HG02885 (cell line): ENCODE measurements at regions not wholly inside any gene's neighbourhood (a gene's known extent, or its start where the extent isn't known, plus 50 kb on each side); places are given as distances from the start of the nearest gene placed in this dataset.
"Not testable (repeated sequence)": the region's sequence is repeated elsewhere in the genome, so short reads cannot be mapped to it uniquely, and the experiment has no call there.

Source experiments
- ATAC-seq: cut with Tn5 transposase; IDR thresholded peaks from one replicate; pipeline ENCODE4 v1.9.1; 2021; ENCODE audit warnings: mild to moderate bottlenecking; ENCODE audit not compliant: unreplicated experiment, poor library complexity

DNA sequence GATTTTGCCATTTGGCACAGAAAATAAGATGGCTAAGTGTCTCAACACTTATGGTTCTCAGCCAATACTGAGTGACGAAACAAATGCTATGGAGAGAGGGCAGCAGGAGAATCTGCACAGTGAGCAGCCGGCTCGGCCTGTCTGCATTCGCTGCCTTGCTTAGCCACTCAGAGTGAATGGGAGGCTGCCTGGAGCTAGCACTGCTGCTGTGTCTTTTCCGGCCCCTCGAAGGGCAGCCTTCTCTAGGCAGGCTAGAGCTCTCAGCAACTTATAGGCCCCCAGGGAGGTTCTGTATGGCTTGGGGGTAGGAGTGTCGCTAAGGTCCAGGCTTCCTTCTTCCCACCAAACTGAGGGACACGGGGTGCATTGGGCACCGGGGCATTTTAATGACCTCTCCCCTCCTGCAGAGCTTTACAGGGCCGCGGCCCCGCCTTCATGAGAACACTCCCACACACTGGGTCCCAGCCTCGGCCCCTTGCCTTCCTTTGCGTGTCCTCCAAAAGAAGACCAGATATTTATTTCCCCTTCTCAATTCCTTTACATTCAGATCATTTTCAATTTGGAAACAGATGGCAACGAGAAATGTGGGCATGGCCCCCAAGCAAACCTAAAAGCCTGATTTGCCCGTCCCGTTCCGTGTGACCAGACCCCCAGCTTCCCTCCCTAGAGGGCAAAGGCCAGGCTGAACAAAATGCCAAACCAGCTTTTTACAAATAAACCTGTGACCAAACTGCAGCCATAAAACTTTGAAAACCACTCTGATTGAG, 670.9 kb downstream of the TOX3 start:
- ATAC-seq, result no peak

DNA sequence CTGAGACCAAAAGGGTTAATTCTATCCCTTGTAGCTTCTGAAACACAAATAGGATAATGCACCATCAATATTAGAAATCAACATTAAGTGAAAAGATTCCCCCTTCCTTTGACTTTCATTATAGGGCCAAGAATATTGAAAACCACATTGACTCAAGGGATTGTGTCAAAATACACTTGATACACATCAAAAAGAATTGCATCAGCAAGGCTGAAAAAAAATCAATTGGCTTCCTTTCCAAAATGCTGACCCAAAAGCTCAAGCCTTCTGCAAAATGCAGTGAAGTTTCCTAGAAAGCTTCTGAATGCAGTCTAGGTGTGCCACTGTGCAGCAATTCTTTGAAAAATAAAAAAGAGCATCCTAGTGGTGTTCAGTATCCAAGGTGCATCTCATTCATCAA, 674.4 kb downstream of the TOX3 start:
- ATAC-seq, result no peak

DNA sequence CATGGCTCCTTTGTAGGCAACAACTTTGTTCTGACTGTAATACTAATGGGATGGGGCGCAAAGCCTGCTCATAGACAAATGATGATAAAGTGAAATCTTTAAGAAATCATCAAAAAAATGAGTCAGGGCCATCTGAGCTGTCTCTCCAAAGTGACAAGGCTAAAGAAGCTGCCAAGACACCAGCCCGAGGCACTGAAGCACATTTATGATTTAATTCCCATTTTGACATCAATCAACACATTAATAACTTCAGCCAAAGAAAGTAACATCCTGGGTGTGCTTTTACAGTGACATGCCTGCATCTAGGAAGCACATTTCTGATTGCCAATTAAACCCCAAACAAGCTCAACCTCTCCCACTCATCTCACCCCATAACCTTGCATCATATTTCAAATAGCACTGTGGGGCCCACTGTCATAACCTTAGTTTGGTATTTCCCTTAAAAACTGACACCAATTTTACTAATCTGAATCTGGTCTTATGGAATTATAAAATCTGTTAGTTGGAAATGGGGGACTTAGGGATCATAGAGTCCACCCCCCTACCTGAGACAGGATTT, 676.6 kb downstream of the TOX3 start:
- no peak for ATAC-seq

DNA sequence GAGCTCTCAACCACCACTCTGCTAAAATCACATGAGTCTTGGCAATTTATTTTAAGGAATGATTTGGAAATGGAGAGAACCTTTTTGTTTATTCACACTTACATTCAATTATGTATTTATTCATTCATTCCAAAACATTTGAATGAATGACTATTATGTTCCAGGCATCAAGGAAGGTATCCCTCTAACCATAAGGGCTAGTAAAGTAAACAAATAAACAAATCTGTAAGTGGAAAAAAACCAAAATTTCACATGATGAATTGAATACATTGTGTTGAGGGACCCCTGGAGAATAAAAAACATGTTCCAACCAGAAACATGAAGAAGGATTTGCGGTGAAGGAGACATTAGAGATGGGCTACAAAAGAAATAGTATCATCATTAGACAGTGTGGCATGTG, 677.8 kb downstream of the TOX3 start:
- no peak for ATAC-seq

DNA sequence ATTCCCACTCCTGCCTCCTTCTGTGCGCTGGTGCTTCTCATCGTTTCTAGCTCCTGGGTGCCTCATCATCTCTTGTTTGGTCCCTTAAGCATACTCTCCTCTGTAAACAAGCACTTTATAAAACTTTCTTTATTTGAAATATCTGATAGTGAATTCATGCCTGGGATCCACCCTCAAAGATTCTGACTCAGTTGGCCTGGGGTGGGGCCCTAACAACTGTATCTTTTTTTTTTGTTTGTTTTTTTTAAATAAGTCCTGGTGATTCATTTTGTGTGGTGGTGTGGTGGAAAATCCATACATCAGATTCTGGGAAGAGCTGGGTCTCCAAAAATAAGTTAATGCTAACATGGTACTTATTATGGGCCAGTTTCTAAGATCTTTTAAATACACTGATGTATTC, 678.3 kb downstream of the TOX3 start:
- ATAC-seq, result no peak

DNA sequence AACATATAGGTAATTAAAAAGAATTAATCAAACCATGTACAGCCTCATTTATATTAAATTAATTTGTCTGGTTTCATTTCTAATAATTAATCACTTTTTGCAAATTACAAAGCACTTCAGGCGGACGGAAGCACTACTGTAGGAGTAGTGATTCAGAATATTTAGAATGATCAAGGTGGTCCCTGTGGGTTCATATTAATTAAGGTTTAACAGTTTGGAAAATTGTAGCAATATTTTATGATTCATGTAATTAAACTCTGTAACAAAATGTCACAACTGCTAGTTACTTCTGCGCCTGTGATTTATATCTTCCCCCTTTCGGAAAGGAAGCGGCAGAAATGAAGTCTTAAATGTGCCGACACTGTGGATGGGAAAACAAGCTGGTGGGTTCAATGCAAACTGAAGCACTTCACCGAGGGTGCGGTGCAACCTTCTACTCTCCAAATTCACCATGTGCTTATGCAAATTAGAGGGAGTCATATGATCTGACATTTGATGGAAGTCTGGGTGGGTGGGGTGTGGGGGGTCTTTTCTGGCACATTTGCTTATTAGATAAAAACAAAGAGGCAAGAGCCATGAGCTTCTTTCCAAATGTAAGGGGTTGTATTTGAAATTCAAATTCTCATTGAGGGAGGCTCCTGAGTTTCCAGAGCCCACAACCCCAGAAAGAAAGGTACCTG, 679.4 kb downstream of the TOX3 start:
- ATAC-seq, result no peak

GRCh38 chr16:51864575-51864974, 682.4 kb downstream of the TOX3 start:
- no peak for ATAC-seq

DNA sequence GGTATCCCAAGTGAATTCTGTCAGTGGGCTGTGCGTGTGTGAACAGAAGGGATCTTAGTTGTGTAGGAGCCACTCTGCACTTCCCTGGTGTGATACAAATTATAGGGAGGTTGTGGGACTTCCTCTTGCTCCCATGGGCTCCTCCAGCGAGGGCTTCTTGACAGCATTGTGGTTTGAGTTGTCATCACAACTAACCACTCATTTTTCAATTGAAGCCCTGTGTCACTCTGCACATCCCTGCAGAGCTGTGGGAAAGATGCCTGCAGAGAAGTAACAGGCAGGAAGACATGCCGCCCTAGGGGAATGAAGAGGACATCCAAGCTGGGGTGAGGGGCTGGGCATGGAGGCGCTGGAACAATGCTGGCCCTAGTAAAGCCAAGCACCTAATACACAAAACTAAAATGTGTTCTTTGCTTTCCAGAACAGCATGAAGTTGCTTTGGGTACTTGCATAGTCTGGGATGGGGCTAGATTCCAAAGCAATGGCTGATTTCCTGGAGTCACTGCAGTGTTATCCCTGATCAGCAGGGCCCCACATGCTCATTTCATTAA, 692.5 kb downstream of the TOX3 start:
- no peak for ATAC-seq

DNA sequence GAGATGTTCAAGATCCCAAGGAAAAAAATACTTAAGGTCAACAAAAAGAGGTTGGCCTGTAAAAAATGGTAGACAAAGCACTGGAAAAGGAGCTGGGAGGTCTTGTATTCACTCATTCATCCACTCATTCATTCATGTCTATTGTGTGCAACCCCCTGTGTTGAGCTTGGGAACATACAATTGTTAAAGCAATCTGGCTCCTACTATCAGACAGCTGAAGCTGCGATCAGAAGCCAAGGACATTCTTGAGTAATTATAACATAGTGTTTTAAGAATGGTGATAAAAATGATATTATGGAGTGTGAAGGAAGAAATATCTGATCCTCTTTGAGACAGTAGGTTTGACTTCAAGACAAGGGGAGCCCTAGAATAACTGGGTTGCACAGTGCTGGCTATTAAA, 693.4 kb downstream of the TOX3 start:
- no peak for ATAC-seq

- no peak for ATAC-seq
Observed at GRCh38 chr16:51852892-51853291, 694.1 kb downstream of the TOX3 start.

DNA sequence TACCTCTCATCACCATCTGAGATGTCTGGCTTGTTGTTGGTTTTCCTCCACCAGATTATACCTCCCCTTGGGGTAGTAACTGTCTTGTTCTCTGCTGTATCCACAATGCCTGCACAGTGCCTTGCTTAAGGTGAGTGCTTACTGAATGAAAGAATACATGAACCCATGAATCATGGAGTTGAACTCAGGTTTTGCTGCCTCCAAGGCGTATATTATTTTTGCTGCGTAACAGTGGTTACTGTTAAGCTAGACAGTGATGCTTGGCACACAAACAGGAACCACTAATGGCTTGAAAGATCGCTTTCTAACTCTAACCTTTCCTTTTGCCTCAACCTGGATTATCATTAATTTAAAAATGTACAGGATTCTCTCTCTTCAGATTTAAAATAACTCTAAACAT, 695.8 kb downstream of the TOX3 start:
- no peak for ATAC-seq

DNA sequence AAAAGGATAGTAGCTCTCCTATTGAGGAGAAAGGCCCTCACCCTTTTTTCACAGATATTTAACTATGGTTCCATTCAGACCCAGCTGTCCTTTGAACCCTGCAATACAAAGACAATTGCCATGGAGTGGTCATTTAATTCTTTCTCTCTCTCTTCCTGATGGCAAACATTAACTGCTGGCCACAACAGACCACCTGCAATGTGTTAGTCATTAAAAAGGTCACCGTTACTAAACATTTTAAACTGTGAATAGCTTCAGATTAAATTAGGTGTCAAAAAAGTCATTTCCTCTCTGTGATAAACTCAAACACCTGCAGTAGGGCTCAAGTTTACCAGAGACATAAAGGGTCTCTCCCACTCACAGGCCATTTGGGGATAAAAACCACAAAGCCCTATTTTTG, 697.2 kb downstream of the TOX3 start:
- ATAC-seq, result no peak

DNA sequence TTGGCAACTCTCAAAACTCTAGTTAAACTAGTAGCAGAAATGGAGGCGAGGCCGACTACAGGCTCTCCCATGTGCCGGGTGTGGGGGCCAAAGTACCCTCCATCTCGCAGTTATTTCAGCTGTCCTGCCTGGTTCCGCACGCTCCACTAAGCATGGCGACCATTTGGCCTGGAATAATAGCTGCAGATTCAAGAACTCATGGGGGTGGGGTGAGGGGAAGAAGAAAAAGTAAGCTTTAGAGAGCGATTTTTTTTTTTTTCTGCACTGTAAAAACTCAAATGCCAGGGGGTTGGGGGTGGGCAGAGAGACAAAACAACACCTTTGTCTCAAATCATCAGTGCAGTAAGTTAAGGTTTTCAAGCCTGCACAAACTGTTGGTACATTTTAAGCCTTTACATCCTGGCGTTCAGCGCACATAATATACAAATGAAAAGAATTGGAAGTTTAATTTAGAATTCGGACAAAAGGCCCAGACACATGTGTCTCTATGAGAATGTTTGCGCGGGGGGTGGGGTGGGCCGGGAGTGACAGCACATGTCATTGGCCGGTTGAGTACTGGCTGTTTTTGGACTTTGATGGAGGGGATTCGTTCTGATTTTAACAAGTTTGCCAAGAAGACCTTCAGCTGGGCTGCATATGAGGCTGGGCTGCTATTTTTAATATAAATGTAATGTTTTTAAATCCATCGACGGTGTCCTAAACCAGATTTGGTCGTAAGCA, 694.7 kb upstream of the SALL1 start:
- ATAC-seq, result no peak

DNA sequence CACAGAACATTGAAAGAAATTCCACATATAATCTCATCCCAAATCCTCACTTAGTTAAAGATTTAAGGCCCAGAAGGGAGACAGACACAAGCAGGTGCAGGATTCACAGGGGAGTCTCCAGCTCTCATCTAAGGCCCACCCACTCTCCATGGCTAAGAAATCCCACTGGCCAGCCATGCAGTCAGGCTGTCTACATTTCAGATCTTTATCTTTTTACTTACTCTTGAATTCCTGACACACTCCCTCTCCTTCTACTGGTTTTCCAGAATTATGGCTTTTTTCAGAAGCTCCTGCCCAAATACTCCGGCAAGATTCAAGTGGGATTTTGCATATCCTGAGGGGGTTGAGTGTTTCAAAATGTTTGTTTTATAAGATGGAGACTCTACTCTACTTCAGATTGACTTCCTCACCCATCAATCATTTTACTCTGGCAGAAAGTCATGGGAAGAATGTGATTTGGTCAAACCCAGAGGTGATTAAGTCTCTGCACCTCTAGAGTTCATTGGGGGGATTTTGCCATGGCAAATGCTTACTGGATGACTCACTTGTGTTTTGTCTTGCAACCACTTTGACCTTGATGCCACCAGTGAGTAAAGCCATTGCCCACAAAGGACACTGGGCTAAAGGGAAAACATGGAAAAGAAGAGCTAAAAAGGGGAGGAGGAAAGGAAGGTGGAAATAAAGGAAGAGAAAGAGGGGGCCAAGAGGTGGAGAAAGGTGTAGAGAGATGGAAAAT, 688.8 kb upstream of the SALL1 start:
- ATAC-seq, result no peak

- ATAC-seq, result no peak
Observed at GRCh38 chr16:51834794-51835193, 683.7 kb upstream of the SALL1 start.

- ATAC-seq, result no peak
Observed at GRCh38 chr16:51834133-51834532, 683.1 kb upstream of the SALL1 start.

- ATAC-seq, result no peak
Observed at GRCh38 chr16:51831595-51832367, 680.7 kb upstream of the SALL1 start.

- ATAC-seq, result not testable (repeated sequence)
Observed at GRCh38 chr16:51831034-51831433, 680.0 kb upstream of the SALL1 start.

GRCh38 chr16:51825779-51826178, 674.7 kb upstream of the SALL1 start:
- no peak for ATAC-seq
